HepG2 (cell line): ENCODE measurements at regions not wholly inside any gene's neighbourhood (a gene's known extent, or its start where the extent isn't known, plus 50 kb on each side); places are given as distances from the start of the nearest gene placed in this dataset.

Experiments used
- ATAC-seq: fragments of 200-7000 bp; cut with Tn5 transposase; 3 replicates; pipeline ENCODE4 v1.9.1; 2020; ENCODE audit warnings: mild to moderate bottlenecking, moderate library complexity
- BruUV-seq: library from RNA; stranded (reverse); fragments of 400-500 nt; replicated peaks from 2 replicates; lab custom pipeline; 2021; lab: Mats Ljungman, UMichigan
- CTCF ChIA-PET: fragments of 300-600 bp; formaldehyde crosslinking; extraction: SDS; loops from one replicate; lab custom pipeline; 2021; ENCODE audit warnings: low total read pairs, inconsistent platforms, low intra/inter-chr PET ratio; lab: Yijun Ruan, JAX
- POLR2A ChIA-PET: fragments of 350-600 bp; sonication (Branson Sonifier 250); formaldehyde crosslinking; loops from one replicate; lab custom pipeline; 2020; ENCODE audit warnings: antibody characterized with exemption, inconsistent platforms; lab: Yijun Ruan, JAX
- DNase-seq: peaks from one replicate; pipeline ENCODE4 v3.0.0-alpha.2; 2015; ENCODE audit warnings: low spot score
- FAIRE-seq: peaks from 3 replicates; lab custom pipeline; 2011; peaks lifted over from hg19 to GRCh38; lab: Jason Lieb, UNC
- H2AFZ ChIP-seq: one replicate; pipeline ENCODE4 v1.6.1; 2011; ENCODE audit warnings: low read length, inconsistent platforms
- H3K27ac ChIP-seq: fragments of 300-600 bp; 3 replicates; pipeline ENCODE4 v1.8.0; 2011; ENCODE audit warnings: mixed run types, mild to moderate bottlenecking, mixed read lengths, low read length, inconsistent platforms; ENCODE audit not compliant: insufficient read depth; ENCODE audit errors: extremely low read length
- H3K27me3 ChIP-seq, 2 experiments: fragments of 200-600 bp in 1 of 2; 2 replicates in 1 of 2; 3 replicates in 1 of 2; pipeline versions ENCODE4 v1.6.0 to v1.8.0; 2011; ENCODE audit warnings: low read length in 2 of 2, mild to moderate bottlenecking in 2 of 2, moderate library complexity in 2 of 2, inconsistent platforms in 1 of 2; ENCODE audit not compliant: insufficient read depth in 2 of 2, control insufficient read depth in 1 of 2
- H3K36me3 ChIP-seq, 2 experiments: fragments of 200-600 bp in 1 of 2; replicated peaks in 1 of 2; 2 replicates in 1 of 2; 3 replicates in 1 of 2; pipeline versions ENCODE4 v1.5.1 to v1.8.0; 2011; ENCODE audit warnings: low read length in 2 of 2, inconsistent platforms in 1 of 2; ENCODE audit not compliant: insufficient read depth in 2 of 2, control insufficient read depth in 1 of 2
- H3K4me1 ChIP-seq: 2 replicates; pipeline ENCODE4 v1.5.1; 2012; ENCODE audit warnings: low read length, inconsistent platforms; ENCODE audit not compliant: insufficient read depth
- H3K4me2 ChIP-seq: 2 replicates; pipeline ENCODE4 v1.6.0; 2011; ENCODE audit warnings: low read depth, low read length, inconsistent platforms
- H3K4me3 ChIP-seq, 3 experiments: fragments of 200-600 bp in 1 of 3; sonication (generic), shearing (Covaris generic) in 1 of 3; replicated peaks in 1 of 3; 2 replicates each; pipeline ENCODE4 v1.5.1; 2011 to 2016; ENCODE audit warnings: low read length in 3 of 3, inconsistent platforms in 2 of 3, low read depth in 2 of 3, mild to moderate bottlenecking in 2 of 3, control low read depth in 1 of 3, mixed read lengths in 1 of 3; ENCODE audit not compliant: insufficient read depth in 1 of 3
- H3K79me2 ChIP-seq: one replicate; pipeline ENCODE4 v1.6.1; 2011; ENCODE audit warnings: low read length, inconsistent platforms; ENCODE audit not compliant: insufficient read depth
- H3K9ac ChIP-seq: 2 replicates; pipeline ENCODE4 v1.6.0; 2011; ENCODE audit warnings: mild to moderate bottlenecking, low read depth, low read length, inconsistent platforms; ENCODE audit not compliant: insufficient read depth
- H3K9me3 ChIP-seq: 2 replicates; pipeline ENCODE4 v1.5.1; 2012; ENCODE audit warnings: mild to moderate bottlenecking, low read length
- H4K20me1 ChIP-seq: 2 replicates; pipeline ENCODE4 v1.6.0; 2011; ENCODE audit warnings: inconsistent platforms, mild to moderate bottlenecking, low read length, moderate library complexity; ENCODE audit not compliant: insufficient read depth
- AGO2 ChIP-seq: fragments of 200-400 bp; formaldehyde crosslinking; optimal IDR thresholded peaks from 2 replicates; pipeline ENCODE3; 2017; ENCODE audit warnings: mild to moderate bottlenecking, low read depth, low read length, moderate library complexity
- BHLHE40 ChIP-seq: IDR thresholded peaks from 2 replicates; pipeline ENCODE4 v1.6.1; 2011; ENCODE audit warnings: low read length, improper control_type of control experiment
- CEBPB ChIP-seq: IDR thresholded peaks from 2 replicates; pipeline ENCODE4 v1.6.1; 2011; ENCODE audit warnings: low read depth, low read length, improper control_type of control experiment, borderline replicate concordance
- CEBPG ChIP-seq: IDR thresholded peaks from 2 replicates; pipeline ENCODE4 v1.6.1; 2016
- GABPB1 ChIP-seq: IDR thresholded peaks from 2 replicates; pipeline ENCODE4 v1.6.1; 2016; ENCODE audit warnings: mild to moderate bottlenecking, missing genetic modification reagents, moderate library complexity, missing compliant biosample characterization
- ONECUT2 ChIP-seq: sonication (generic); formaldehyde crosslinking; IDR thresholded peaks from 2 replicates; pipeline ENCODE4 v1.4.0; 2020; ENCODE audit warnings: missing genetic modification reagents
- TBX3 ChIP-seq: fragments of 450-650 bp; IDR thresholded peaks from 2 replicates; pipeline ENCODE4 v1.6.1; 2017; ENCODE audit warnings: antibody characterized with exemption, mild to moderate bottlenecking, inconsistent platforms, borderline replicate concordance
- ZFP62 ChIP-seq: sonication (generic); formaldehyde crosslinking; IDR thresholded peaks from 2 replicates; pipeline ENCODE4 v1.4.0; 2020; ENCODE audit warnings: missing genetic modification reagents
- ZNF577 ChIP-seq: sonication (generic); formaldehyde crosslinking; IDR thresholded peaks from 2 replicates; pipeline ENCODE4 v1.4.0; 2020; ENCODE audit warnings: mild to moderate bottlenecking, low read depth, missing genetic modification reagents, borderline replicate concordance
- WGBS: methylation state at CpG from one replicate; pipeline ENCODE4 v1.1.6; 2017; ENCODE audit warnings: low lambda C conversion rate; 5-methylcytosine and 5-hydroxymethylcytosine counted together
- in situ Hi-C: cut with HindIII; loops from 2 replicates; pipeline ENCODE4 v1.10.0; 2017; ENCODE audit warnings: low pct_unique_long_range_greater_than_20kb; ENCODE audit not compliant: extremely low pct_ligation_motif_present
- intact Hi-C: fragments of 100-400 bp; cut with micrococcal nuclease; formaldehyde crosslinking; loops from one replicate; pipeline ENCODE4 v1.10.0; 2022; ENCODE audit not compliant: unreplicated experiment
- TF ChIP-seq, protein P1 (sequence below): sonication (generic); formaldehyde crosslinking; IDR thresholded peaks from 2 replicates; pipeline ENCODE4 v1.4.0; 2020; ENCODE audit warnings: missing genetic modification reagents
- TF ChIP-seq, protein P2 (sequence below): sonication (generic); formaldehyde crosslinking; IDR thresholded peaks from 2 replicates; pipeline ENCODE4 v1.4.0; 2020; ENCODE audit warnings: missing genetic modification reagents
- TF ChIP-seq, protein P3 (sequence below): sonication (generic); formaldehyde crosslinking; IDR thresholded peaks from 2 replicates; pipeline ENCODE4 v1.5.1; 2020; ENCODE audit warnings: missing genetic modification reagents, mild to moderate bottlenecking, borderline replicate concordance
- TF ChIP-seq, protein P4 (sequence below): sonication (generic); IDR thresholded peaks from 2 replicates; pipeline ENCODE4 v1.6.1; 2016; ENCODE audit warnings: low read depth, borderline replicate concordance

DNA sequence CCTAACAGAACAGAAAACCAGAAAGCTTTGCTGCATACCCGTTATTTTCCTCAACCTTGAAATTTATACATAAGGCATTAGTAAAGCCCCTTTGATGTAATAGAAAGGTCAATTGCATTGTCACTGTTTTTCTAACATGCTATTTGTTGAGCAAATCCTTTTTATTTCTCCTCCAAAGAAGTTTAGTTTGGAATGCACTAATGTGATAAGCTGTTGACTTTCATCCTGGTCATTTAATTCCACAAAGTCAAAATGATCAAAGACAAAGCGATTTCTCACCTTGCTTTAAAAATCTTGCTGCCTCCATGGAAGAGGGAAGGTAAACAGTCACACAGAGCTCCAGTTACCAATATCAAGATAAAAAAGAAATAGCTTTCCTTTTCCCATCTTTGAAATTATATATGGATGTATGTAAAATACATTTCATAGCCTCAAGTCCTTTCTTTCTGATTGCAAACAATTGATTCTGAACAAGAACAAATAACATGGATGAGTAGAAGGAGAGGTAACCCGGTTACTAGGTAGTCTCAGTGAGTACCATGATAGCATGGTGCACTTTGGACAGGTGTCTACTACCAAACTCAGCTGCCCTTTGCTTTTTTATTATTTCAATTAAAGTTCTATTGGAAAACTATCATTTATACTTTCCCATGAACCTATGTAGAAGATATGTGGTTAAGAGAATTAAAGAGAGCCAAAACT, 452.7 kb downstream of the STK39 start (continued):
- TF ChIP-seq, protein P1, sequence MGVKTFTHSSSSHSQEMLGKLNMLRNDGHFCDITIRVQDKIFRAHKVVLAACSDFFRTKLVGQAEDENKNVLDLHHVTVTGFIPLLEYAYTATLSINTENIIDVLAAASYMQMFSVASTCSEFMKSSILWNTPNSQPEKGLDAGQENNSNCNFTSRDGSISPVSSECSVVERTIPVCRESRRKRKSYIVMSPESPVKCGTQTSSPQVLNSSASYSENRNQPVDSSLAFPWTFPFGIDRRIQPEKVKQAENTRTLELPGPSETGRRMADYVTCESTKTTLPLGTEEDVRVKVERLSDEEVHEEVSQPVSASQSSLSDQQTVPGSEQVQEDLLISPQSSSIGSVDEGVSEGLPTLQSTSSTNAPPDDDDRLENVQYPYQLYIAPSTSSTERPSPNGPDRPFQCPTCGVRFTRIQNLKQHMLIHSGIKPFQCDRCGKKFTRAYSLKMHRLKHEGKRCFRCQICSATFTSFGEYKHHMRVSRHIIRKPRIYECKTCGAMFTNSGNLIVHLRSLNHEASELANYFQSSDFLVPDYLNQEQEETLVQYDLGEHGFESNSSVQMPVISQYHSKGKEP (CRISPR knock-in tag), result no peak
- TF ChIP-seq, protein P2, sequence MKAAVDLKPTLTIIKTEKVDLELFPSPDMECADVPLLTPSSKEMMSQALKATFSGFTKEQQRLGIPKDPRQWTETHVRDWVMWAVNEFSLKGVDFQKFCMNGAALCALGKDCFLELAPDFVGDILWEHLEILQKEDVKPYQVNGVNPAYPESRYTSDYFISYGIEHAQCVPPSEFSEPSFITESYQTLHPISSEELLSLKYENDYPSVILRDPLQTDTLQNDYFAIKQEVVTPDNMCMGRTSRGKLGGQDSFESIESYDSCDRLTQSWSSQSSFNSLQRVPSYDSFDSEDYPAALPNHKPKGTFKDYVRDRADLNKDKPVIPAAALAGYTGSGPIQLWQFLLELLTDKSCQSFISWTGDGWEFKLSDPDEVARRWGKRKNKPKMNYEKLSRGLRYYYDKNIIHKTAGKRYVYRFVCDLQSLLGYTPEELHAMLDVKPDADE (CRISPR knock-in tag), result no peak
- TF ChIP-seq, protein P3, sequence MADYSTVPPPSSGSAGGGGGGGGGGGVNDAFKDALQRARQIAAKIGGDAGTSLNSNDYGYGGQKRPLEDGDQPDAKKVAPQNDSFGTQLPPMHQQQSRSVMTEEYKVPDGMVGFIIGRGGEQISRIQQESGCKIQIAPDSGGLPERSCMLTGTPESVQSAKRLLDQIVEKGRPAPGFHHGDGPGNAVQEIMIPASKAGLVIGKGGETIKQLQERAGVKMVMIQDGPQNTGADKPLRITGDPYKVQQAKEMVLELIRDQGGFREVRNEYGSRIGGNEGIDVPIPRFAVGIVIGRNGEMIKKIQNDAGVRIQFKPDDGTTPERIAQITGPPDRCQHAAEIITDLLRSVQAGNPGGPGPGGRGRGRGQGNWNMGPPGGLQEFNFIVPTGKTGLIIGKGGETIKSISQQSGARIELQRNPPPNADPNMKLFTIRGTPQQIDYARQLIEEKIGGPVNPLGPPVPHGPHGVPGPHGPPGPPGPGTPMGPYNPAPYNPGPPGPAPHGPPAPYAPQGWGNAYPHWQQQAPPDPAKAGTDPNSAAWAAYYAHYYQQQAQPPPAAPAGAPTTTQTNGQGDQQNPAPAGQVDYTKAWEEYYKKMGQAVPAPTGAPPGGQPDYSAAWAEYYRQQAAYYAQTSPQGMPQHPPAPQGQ (CRISPR knock-in tag), result no peak
- TF ChIP-seq ONECUT2 (CRISPR knock-in tag), result no peak; the same call in 1 of the 2 replicates
- TF ChIP-seq ZFP62 (CRISPR knock-in tag), result no peak

DNA sequence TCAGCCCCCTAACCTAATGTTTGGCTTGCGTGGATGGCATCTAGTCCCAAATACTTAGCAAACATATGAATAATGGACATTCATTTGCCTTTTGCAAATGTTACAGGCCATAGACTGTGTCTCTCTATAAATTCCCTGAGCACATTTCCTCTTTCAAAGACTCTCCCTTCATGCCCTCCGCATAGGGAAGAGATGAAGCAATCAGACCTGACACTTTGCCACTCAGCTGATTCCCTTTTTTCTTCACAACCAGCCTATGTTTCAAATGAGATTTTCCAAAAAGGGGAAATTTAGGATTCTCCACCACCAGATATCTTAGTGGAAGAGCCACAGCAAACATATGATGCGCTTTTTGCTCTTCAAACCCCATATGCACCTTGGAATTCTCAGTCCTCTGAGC, 453.7 kb downstream of the STK39 start:
- no peak for FAIRE-seq
- 95% methylated on average over 3 of the region's 3 CpGs for WGBS
- H3K4me2 ChIP-seq, result peak overlapping the region; percentile 45; the same call in 1 of the 2 replicates
- ChIA-PET CTCF (no interaction called here), POLR2A (no interaction called here)
- in situ Hi-C loops (no loop called here), intact Hi-C loops (no loop called here)
- no peak; the same call in 2 of the 3 replicates for ATAC-seq
- H3K79me2 ChIP-seq, result no peaks in the 10 kb centered on the region
- BruUV-seq, result no TSS peak
- 0 out of 2 replicates have a peak overlapping the region, but pooled peaks have one; percentile 4 for H3K9ac ChIP-seq
- no peak for DNase-seq
- H3K36me3 ChIP-seq, result no peaks in the 10 kb centered on the region
- H3K4me3 ChIP-seq, result no peak overlapping the region
- H3K27ac ChIP-seq, result peak overlapping the region; percentile 69
- no peaks in the 10 kb centered on the region for H4K20me1 ChIP-seq
- no peaks in the 10 kb centered on the region for H3K9me3 ChIP-seq
- H2AFZ ChIP-seq, result no peak overlapping the region
- no peaks in the 10 kb centered on the region for H3K27me3 ChIP-seq
- H3K4me1 ChIP-seq, result peaks cover 41% of the 10 kb centered on the region
- TF ChIP-seq, protein P4, sequence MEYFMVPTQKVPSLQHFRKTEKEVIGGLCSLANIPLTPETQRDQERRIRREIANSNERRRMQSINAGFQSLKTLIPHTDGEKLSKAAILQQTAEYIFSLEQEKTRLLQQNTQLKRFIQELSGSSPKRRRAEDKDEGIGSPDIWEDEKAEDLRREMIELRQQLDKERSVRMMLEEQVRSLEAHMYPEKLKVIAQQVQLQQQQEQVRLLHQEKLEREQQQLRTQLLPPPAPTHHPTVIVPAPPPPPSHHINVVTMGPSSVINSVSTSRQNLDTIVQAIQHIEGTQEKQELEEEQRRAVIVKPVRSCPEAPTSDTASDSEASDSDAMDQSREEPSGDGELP, result peak; percentile 51; the same call in 1 of the 2 replicates
- TF ChIP-seq GABPB1 (CRISPR knock-in tag) (no peak), CEBPB (peak; percentile 42; the same call in 1 of the 2 replicates), ZNF577 (CRISPR knock-in tag) (no peak), AGO2 (no peak), TBX3 (no peak), BHLHE40 (no peak), CEBPG (CRISPR knock-in tag) (peak; percentile 76)
